ENCODE measurements at regions not wholly inside any gene's neighbourhood (a gene's known extent, or its start where the extent isn't known, plus 50 kb on each side); places are given as distances from the start of the nearest gene placed in this dataset.

GRCh38 chr15:96037584-96037983, 292.9 kb upstream of the NR2F2 start:
- H3K4me2 ChIP-seq: peak overlapping the region; percentile 46

GRCh38 chr15:96038131-96038530, 292.4 kb upstream of the NR2F2 start:
- Histone ChIP-seq H4K20me1 (no peaks in the 10 kb centered on the region), H3K9me3 (no peaks in the 10 kb centered on the region), H3K4me2 (no peak overlapping the region), H3K4me3 (no peak overlapping the region), H3K27ac (no peak overlapping the region), H3K36me3 (no peaks in the 10 kb centered on the region), H3K4me1 (peaks cover 39% of the 10 kb centered on the region), H3K27me3 (peaks cover 30% of the 10 kb centered on the region; the same call in 1 of the 2 replicates), H3K9ac (no peak overlapping the region)
- no peak for TF ChIP-seq Cebpa-rat (IDR thresholded peaks at IDR 0.05)

More at GRCh38 chr15:96037584-96037983, 292.9 kb upstream of the NR2F2 start:
- Histone ChIP-seq H3K27me3 (peaks cover 30% of the 10 kb centered on the region; the same call in 1 of the 2 replicates), H3K9ac (no peak overlapping the region), H3K9me3 (no peaks in the 10 kb centered on the region), H3K4me3 (no peak overlapping the region), H4K20me1 (no peaks in the 10 kb centered on the region), H3K27ac (no peak overlapping the region), H3K36me3 (no peaks in the 10 kb centered on the region), H3K4me1 (peaks cover 34% of the 10 kb centered on the region)
- TF ChIP-seq Cebpa-rat (IDR thresholded peaks at IDR 0.05): no peak

DNA sequence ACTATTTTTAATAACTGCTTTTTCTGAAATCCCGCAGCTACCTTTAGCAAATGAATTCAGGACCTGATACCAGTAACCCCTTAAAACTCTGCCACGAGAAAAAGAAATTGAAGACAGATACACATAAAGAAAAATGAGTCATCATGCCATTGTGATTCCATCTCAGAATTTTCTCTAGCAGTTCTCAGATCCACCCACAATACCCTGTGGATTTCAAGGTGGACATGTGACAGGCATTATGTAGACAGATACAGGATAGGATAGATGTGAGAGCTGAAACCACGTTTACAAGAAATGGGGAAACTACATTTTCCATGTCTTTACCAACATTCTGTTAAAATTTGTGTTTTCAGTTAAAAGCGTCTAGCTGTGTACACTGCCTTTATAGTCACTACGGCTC, 291.9 kb upstream of the NR2F2 start:
- no peak overlapping the region for H3K27ac ChIP-seq
- peaks cover 30% of the 10 kb centered on the region; the same call in 1 of the 2 replicates for H3K27me3 ChIP-seq
- H3K4me2 ChIP-seq: no peak overlapping the region
- peaks cover 45% of the 10 kb centered on the region for H3K4me1 ChIP-seq
- no peak overlapping the region for H3K4me3 ChIP-seq
- no peaks in the 10 kb centered on the region for H3K9me3 ChIP-seq
- TF ChIP-seq Cebpa-rat (IDR thresholded peaks at IDR 0.05): no peak
- H4K20me1 ChIP-seq: no peaks in the 10 kb centered on the region
- no peak overlapping the region for H3K9ac ChIP-seq
- H3K36me3 ChIP-seq: no peaks in the 10 kb centered on the region

- Histone ChIP-seq H3K9me3 (no peaks in the 10 kb centered on the region), H3K36me3 (no peaks in the 10 kb centered on the region), H3K27me3 (peaks cover 14% of the 10 kb centered on the region; the same call in 1 of the 2 replicates), H3K27ac (no peak overlapping the region), H3K4me2 (peak overlapping the region; percentile 61), H3K4me1 (peaks cover 44% of the 10 kb centered on the region), H3K4me3 (no peak overlapping the region), H4K20me1 (no peaks in the 10 kb centered on the region), H3K9ac (no peak overlapping the region)
- TF ChIP-seq Cebpa-rat (IDR thresholded peaks at IDR 0.05): no peak
Measured at GRCh38 chr15:96041982-96042733, 288.3 kb upstream of the NR2F2 start.

- Histone ChIP-seq H3K4me2 (peak overlapping the region; percentile 61), H4K20me1 (no peaks in the 10 kb centered on the region), H3K9me3 (no peaks in the 10 kb centered on the region), H3K4me1 (peaks cover 44% of the 10 kb centered on the region), H3K27ac (no peak overlapping the region), H3K4me3 (no peak overlapping the region), H3K36me3 (no peaks in the 10 kb centered on the region), H3K9ac (no peak overlapping the region), H3K27me3 (peaks cover 14% of the 10 kb centered on the region; the same call in 1 of the 2 replicates)
- TF ChIP-seq Cebpa-rat (IDR thresholded peaks at IDR 0.05): peak; percentile 56; the same call in 1 of the 2 replicates
Measured at GRCh38 chr15:96042734-96043224, 287.7 kb upstream of the NR2F2 start.

- TF ChIP-seq Cebpa-rat (IDR thresholded peaks at IDR 0.05): no peak
- no peak overlapping the region for H3K27ac ChIP-seq
- no peak overlapping the region for H3K4me3 ChIP-seq
- peaks cover 8% of the 10 kb centered on the region; the same call in 1 of the 2 replicates for H3K27me3 ChIP-seq
- H3K36me3 ChIP-seq: no peaks in the 10 kb centered on the region
- H4K20me1 ChIP-seq: no peaks in the 10 kb centered on the region
- no peaks in the 10 kb centered on the region for H3K9me3 ChIP-seq
- H3K9ac ChIP-seq: no peak overlapping the region
- H3K4me1 ChIP-seq: peaks cover 43% of the 10 kb centered on the region
- H3K4me2 ChIP-seq: peak overlapping the region; percentile 61
Measured at GRCh38 chr15:96043591-96044171, 286.8 kb upstream of the NR2F2 start.

- Histone ChIP-seq H3K27ac (no peak overlapping the region), H3K4me1 (peaks cover 39% of the 10 kb centered on the region), H3K9ac (no peak overlapping the region), H3K27me3 (no peaks in the 10 kb centered on the region), H3K9me3 (no peaks in the 10 kb centered on the region), H3K36me3 (no peaks in the 10 kb centered on the region), H3K4me3 (no peak overlapping the region), H3K4me2 (peak overlapping the region; percentile 59), H4K20me1 (no peaks in the 10 kb centered on the region)
- no peak for TF ChIP-seq Cebpa-rat (IDR thresholded peaks at IDR 0.05)
Measured at GRCh38 chr15:96046620-96047240, 283.8 kb upstream of the NR2F2 start.

DNA sequence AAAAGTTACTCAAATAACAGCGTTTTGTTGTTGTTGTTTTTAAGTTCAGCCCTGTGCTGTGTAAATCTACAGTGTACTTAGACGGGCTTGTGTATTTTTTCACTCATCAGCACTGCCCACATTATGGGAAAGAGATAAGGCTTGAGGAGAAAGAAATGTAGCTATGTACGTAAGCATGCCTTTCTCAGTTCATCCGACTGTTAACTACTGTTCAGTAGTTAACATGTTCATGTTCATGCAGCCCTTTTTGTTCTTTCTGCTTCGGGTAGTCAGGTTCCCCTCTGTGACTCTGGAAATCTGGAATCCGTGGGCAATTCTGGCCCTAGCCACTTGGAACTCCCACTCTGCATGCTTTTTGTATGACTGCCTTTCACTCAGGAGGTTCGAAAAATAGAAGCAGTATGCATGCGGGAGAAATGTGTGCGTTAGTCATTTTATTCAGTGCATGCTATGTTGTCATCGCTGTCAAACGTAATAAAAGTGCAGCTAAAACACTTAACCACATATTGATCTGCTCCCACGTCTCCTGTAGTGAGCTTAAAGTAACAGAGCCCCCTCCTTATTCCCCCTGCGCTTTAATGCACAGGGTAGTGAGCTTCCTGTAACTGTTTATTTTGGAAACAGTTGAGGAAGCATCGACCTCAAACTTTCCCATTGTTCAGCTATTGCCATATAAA, 283.1 kb upstream of the NR2F2 start:
- H3K36me3 ChIP-seq: no peaks in the 10 kb centered on the region
- no peak overlapping the region for H3K9ac ChIP-seq
- H3K9me3 ChIP-seq: no peaks in the 10 kb centered on the region
- no peaks in the 10 kb centered on the region for H3K27me3 ChIP-seq
- H3K4me2 ChIP-seq: peak overlapping the region; percentile 59
- no peak for TF ChIP-seq Cebpa-rat (IDR thresholded peaks at IDR 0.05)
- no peak overlapping the region for H3K4me3 ChIP-seq
- H3K27ac ChIP-seq: no peak overlapping the region
- no peaks in the 10 kb centered on the region for H4K20me1 ChIP-seq
- H3K4me1 ChIP-seq: peaks cover 33% of the 10 kb centered on the region

GRCh38 chr15:96049323-96049722, 281.2 kb upstream of the NR2F2 start:
- Histone ChIP-seq H3K9me3 (no peaks in the 10 kb centered on the region), H3K9ac (no peak overlapping the region), H3K4me1 (peaks cover 18% of the 10 kb centered on the region), H3K4me2 (no peak overlapping the region), H3K27me3 (peaks cover 6% of the 10 kb centered on the region; the same call in 1 of the 2 replicates), H3K27ac (no peak overlapping the region), H3K4me3 (no peak overlapping the region), H4K20me1 (no peaks in the 10 kb centered on the region), H3K36me3 (no peaks in the 10 kb centered on the region)
- no peak for TF ChIP-seq Cebpa-rat (IDR thresholded peaks at IDR 0.05)

All from BLaER1 (cell line).